Rectal smooth muscle tissue (tissue), 1 donor: ENCODE measurements at regions not wholly inside any gene's neighbourhood (a gene's known extent, or its start where the extent isn't known, plus 50 kb on each side); places are given as distances from the start of the nearest gene placed in this dataset.

Experiments used
- H3K27ac ChIP-seq: one replicate; pipeline ENCODE4 v1.7.0; 2013; ENCODE audit warnings: low read depth, low read length, inconsistent platforms
- H3K27me3 ChIP-seq: one replicate; pipeline ENCODE4 v1.7.0; 2013; ENCODE audit warnings: low read length; ENCODE audit not compliant: control insufficient read depth, insufficient read depth
- H3K36me3 ChIP-seq: one replicate; pipeline ENCODE4 v1.7.0; 2013; ENCODE audit warnings: low read length; ENCODE audit not compliant: control insufficient read depth, insufficient read depth
- H3K4me1 ChIP-seq: one replicate; pipeline ENCODE4 v1.7.0; 2013; ENCODE audit warnings: low read length; ENCODE audit not compliant: control insufficient read depth, insufficient read depth
- H3K4me3 ChIP-seq: one replicate; pipeline ENCODE4 v1.7.0; 2013; ENCODE audit warnings: low read length
- H3K9ac ChIP-seq: one replicate; pipeline ENCODE4 v1.7.0; 2013; ENCODE audit warnings: low read length

DNA sequence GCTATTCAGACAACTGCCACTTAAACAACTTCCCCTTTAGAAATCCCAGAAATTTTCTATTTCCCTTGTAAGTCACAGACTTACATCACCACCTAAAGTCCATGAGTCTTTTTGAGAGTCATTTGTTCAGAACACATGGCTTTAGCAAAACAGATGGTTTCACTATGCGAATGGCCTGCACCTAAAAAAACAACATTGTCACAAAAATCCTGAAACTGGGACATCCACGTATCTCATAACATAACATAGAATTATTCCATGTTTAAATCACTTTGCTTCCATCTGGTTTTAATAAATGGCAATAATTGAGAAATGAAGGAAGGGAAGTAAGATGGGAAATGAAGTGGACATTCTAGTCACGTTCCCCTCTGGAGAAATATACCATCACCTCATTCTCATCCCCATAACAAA lies 155.3 kb upstream of the EDNRA start:
- no peak overlapping the region for H3K4me3 ChIP-seq
- no peak overlapping the region for H3K27ac ChIP-seq
- H3K36me3 ChIP-seq = no peaks in the 10 kb centered on the region
- no peaks in the 10 kb centered on the region for H3K27me3 ChIP-seq
- no peak overlapping the region for H3K9ac ChIP-seq
- no peaks in the 10 kb centered on the region for H3K4me1 ChIP-seq

DNA sequence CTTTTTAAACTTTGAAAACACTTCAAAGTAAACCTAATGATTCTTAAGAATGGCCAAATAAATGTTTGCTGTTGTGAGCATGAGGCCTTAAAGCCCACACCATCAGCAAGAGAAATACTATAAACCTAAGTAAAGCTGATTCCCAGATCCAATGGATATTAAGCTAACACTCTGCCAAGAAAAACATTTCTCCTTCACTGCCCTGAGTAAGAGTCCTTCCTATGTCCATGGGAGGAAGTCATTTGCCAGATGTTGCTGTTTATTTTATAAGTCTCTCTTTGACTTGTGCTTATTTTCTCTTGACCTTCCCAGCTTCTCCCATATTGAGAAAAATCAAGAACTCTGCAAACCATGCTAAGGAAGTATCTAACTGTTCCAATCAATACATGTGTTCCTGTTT lies 154.3 kb upstream of the EDNRA start:
- Histone ChIP-seq H3K27ac (no peak overlapping the region), H3K27me3 (no peaks in the 10 kb centered on the region), H3K4me3 (no peak overlapping the region), H3K36me3 (no peaks in the 10 kb centered on the region), H3K9ac (no peak overlapping the region), H3K4me1 (no peaks in the 10 kb centered on the region)

DNA sequence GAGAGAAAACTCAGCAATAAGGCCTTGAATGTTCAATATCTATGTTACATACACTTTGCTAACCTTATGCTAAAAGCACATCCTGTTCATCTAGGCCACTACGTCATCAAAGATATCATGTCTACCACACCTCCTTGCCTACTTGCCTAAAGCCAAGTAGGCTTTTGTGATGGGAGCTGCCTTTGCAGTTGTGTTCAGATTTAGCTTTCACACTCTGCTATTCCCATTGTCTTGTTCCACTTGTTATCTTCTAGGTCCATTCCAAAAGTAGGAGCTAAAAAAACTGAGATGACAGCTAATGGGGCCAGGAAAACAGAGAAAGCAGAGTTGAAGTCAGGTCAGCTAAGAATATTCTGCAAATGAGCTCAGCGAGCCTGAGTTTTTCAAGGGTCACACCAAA lies 153.6 kb upstream of the EDNRA start:
- H3K9ac ChIP-seq = no peak overlapping the region
- no peaks in the 10 kb centered on the region for H3K4me1 ChIP-seq
- no peak overlapping the region for H3K27ac ChIP-seq
- no peak overlapping the region for H3K4me3 ChIP-seq
- no peaks in the 10 kb centered on the region for H3K36me3 ChIP-seq
- H3K27me3 ChIP-seq = no peaks in the 10 kb centered on the region

DNA sequence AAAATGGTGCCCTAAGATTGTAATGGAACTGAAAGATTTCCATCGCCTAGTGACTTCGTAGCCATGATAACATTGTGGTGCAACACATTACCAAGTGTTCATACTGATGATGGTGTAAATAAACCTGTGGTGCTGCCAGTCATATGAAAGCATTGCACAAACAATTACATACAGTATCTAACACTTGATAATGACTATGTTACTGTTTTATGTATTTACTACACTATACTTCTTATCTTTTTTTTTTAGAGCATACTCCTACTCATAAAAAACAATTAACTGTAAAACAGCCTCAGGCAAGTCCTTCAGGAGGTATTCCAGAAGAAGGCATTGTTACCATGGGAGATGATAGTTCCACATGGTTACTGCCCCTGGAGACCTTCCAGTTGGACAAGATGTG lies 152.7 kb upstream of the EDNRA start:
- H3K36me3 ChIP-seq = no peaks in the 10 kb centered on the region
- H3K4me1 ChIP-seq = no peaks in the 10 kb centered on the region
- H3K27me3 ChIP-seq = no peaks in the 10 kb centered on the region
- H3K9ac ChIP-seq = no peak overlapping the region
- no peak overlapping the region for H3K4me3 ChIP-seq
- no peak overlapping the region for H3K27ac ChIP-seq

DNA sequence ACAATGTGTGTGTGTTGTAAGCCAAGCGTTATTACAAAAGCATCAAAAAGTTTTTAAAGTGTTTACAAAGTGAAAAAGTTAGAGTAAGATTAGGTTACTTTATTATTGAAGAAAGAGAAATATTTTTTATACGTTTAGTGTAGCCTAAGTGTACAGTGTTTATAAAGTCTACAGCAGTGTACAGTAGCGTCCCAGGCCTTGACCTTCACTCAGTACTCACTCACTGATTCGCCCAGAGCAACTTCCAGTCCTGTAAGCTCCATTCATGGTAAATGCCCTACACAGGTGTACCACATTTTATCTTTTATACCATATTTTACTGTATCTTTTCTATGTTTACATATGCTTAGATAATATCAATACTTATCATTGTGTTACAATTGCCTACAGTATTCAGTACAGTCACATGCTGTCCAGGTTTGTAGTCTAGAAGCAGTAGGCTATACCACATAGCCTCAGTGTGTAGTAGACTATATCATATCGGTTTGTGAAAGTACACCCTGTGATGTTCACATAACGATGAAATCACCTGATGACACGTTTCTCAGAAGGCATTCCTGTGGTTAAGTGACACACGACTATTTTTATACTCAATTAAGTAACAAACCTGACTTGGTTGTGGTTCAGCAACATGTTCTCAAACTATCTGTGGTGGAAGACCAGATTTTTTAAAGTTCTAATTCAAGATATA lies 152.0 kb upstream of the EDNRA start:
- H3K4me3 ChIP-seq = no peak overlapping the region
- H3K36me3 ChIP-seq = no peaks in the 10 kb centered on the region
- no peaks in the 10 kb centered on the region for H3K4me1 ChIP-seq
- no peak overlapping the region for H3K9ac ChIP-seq
- no peaks in the 10 kb centered on the region for H3K27me3 ChIP-seq
- no peak overlapping the region for H3K27ac ChIP-seq

DNA sequence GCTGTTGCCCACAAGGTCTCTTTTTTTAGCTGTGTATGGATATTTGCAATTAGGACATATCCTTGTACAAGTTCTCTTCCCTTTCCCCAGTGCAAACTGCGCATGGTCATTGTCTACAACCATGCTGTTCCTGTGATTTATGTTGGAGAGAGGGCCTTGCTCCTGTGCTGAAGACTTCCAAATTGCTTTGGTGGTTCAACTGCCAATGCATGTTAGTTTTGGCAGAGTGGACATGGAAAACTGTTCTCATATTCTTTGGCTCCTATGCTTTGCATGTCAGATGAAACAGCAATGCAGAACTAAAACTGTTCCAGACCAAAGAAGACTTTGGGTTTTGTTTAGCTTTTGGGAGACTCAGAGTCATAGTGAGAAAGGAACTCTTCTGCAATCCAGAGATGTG lies 148.8 kb upstream of the EDNRA start:
- Histone ChIP-seq H3K27ac (no peak overlapping the region), H3K27me3 (no peaks in the 10 kb centered on the region), H3K4me1 (no peaks in the 10 kb centered on the region), H3K36me3 (no peaks in the 10 kb centered on the region), H3K9ac (no peak overlapping the region), H3K4me3 (no peak overlapping the region)

DNA sequence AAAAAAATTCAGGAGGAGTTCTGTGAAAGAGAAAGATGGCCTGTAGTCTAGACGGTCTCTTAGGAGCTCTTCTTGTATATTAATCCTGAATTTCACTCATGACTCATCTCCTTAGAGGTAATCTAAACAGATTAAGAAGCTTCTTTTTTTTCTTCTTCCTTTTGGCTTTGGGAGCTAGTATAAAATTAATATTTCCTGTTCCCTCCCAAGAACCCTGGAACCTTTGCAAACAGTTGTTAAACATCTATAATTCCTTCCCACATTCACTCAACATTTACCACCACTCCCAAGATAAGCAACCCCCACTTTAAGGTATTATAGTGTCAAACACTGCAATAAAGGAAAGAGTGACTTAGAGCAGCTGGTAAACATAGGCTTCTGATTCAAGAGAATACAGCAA lies 146.4 kb upstream of the EDNRA start:
- H3K36me3 ChIP-seq = no peaks in the 10 kb centered on the region
- H3K27me3 ChIP-seq = no peaks in the 10 kb centered on the region
- H3K9ac ChIP-seq = no peak overlapping the region

DNA sequence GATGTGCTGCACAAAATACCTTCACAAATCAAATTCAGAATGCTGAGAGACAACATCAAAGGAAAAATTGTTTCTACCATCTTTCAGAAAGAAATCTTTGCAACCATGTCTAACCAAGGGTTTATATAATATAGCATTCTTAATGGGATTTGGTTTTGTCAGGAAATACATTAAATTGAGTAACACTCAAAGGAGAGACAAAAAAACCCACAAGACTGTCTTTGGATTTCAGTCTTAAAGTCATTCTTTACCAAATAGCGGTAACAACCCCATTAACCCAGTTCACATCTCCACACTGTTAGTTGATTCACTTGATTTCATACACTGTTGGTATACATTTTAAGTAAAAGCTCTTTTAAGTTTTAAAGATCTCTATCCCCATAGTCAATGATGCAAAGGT lies 145.7 kb upstream of the EDNRA start:
- Histone ChIP-seq H3K27ac (no peak overlapping the region), H3K4me1 (no peaks in the 10 kb centered on the region), H3K27me3 (no peaks in the 10 kb centered on the region), H3K9ac (no peak overlapping the region), H3K36me3 (no peaks in the 10 kb centered on the region), H3K4me3 (no peak overlapping the region)

More for the DNA sequence above, 146.4 kb upstream of the EDNRA start:
- H3K4me3 ChIP-seq = no peak overlapping the region
- no peaks in the 10 kb centered on the region for H3K4me1 ChIP-seq
- H3K27ac ChIP-seq = no peak overlapping the region

DNA sequence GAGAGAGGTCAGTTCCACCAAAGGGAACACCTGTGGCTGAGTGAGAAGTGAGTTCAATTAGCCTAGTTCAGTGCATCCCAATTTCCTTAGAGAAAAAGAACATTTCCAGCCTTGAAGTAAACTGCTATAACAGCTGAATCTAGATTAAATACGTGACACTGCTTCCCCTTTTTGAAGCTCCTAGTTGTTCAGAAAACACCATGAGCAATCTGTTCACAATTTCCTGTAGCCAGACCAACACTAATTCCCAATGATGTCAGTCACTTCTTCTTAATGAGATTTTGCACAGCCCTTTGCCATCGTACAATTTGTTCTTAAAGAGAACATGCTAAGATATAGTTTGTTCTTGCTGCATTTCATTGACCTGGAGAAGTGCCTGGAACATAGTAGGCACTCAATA lies 144.6 kb upstream of the EDNRA start:
- H3K36me3 ChIP-seq = no peaks in the 10 kb centered on the region
- H3K27ac ChIP-seq = no peak overlapping the region
- no peak overlapping the region for H3K4me3 ChIP-seq
- no peak overlapping the region for H3K9ac ChIP-seq
- no peaks in the 10 kb centered on the region for H3K4me1 ChIP-seq
- no peaks in the 10 kb centered on the region for H3K27me3 ChIP-seq

DNA sequence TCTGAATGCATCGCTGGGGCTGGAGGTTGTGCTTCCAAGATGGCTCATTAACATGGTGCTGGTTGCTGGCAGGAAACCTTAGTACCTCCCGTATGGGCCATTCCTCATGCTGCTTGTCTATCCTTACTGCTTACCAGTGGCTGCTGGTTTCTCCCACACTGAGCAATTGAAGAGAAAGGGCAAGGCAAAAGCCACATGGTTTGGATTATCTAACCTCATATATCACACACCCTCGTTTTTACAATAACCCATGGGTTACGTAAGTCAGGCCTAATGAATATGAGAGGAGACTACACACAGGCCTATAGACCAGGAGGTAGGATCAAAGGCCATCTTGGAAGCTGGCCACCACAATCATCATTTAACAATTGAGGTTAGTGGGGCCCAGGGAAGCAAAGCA lies 141.8 kb upstream of the EDNRA start:
- no peaks in the 10 kb centered on the region for H3K4me1 ChIP-seq
- no peak overlapping the region for H3K9ac ChIP-seq
- no peak overlapping the region for H3K27ac ChIP-seq
- H3K27me3 ChIP-seq = no peaks in the 10 kb centered on the region
- no peaks in the 10 kb centered on the region for H3K36me3 ChIP-seq
- H3K4me3 ChIP-seq = no peak overlapping the region

DNA sequence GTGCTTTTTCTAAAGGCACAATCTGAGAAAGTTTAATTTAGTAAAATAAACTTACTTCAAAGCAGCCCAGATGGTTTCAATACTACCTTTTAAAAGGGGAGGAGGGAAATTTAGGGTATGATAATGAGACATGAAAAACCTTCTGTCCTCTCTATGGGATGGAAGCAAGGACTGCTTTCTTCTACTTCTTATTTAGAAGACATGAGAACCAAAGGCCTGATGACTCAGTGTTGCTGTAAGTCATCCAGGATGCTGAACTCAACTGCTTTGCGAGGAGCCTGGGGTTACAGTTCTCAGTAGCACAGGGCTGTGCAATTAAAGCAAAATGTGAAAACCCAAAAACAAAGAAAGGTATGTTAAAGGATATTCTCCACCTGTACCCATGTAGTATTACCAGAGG lies 140.8 kb upstream of the EDNRA start:
- H3K4me1 ChIP-seq = no peaks in the 10 kb centered on the region
- no peak overlapping the region for H3K27ac ChIP-seq
- no peaks in the 10 kb centered on the region for H3K27me3 ChIP-seq
- no peaks in the 10 kb centered on the region for H3K36me3 ChIP-seq
- no peak overlapping the region for H3K4me3 ChIP-seq
- H3K9ac ChIP-seq = no peak overlapping the region

DNA sequence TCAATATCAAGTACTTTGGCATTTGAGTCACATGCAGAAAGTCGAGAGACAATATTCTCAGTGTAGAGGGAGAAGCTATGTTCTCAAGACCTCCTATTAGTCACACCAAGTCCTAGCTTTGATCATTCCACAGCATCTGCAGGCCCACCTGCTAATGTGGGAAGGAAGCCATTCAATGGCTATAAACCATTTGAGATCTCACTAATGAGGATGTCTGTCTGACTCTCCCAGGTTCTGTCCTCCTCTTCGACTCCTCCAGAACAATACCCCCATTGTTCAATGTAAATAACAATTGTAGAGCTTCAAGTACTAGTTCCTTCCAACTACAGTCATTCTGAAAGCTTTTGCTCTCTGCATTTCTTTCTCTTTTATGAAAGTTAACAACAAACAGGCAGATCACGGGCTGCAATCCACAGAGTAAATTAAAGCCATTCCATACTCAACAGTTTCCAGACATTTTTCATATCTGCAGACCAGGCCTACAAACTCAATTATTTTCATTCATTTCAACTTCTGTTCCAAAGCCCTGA lies 140.2 kb upstream of the EDNRA start:
- H3K4me3 ChIP-seq = no peak overlapping the region
- no peaks in the 10 kb centered on the region for H3K36me3 ChIP-seq
- H3K27ac ChIP-seq = no peak overlapping the region
- H3K27me3 ChIP-seq = no peaks in the 10 kb centered on the region
- no peak overlapping the region for H3K9ac ChIP-seq
- H3K4me1 ChIP-seq = no peaks in the 10 kb centered on the region

DNA sequence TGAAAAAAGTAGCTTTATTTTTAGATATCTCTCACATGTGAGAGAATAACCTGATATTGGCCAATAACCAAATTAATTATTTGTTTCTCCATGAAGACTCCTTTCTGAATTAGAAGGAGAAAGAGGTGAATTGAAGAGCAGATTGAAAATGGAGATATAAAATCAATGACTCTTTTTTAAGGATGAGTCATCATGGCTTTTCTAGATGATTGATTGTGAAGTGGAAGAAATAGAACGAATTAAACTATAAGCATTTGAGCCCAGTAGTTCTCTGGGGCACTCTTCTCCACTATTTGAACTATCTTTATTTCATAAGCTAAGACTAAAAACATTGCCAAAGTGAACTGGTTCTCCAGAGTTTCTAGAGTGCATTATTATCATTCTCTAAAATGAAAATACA lies 137.2 kb upstream of the EDNRA start:
- no peaks in the 10 kb centered on the region for H3K36me3 ChIP-seq
- no peaks in the 10 kb centered on the region for H3K4me1 ChIP-seq
- H3K27me3 ChIP-seq = no peaks in the 10 kb centered on the region
- no peak overlapping the region for H3K4me3 ChIP-seq
- no peak overlapping the region for H3K9ac ChIP-seq
- no peak overlapping the region for H3K27ac ChIP-seq
